ENCODE measurements at regions not wholly inside any gene's neighbourhood (a gene's known extent, or its start where the extent isn't known, plus 50 kb on each side); places are given as distances from the start of the nearest gene placed in this dataset.

GRCh38 chr6:48826901-48827701 is 636.0 kb downstream of the MMUT start:
- Histone ChIP-seq H2AFZ (ENCODE audit: low read depth, low read length, poor library complexity, severe bottlenecking) (peak overlapping the region; percentile 19), H3K9me2 (ENCODE audit: insufficient read depth) (no peaks in the 10 kb centered on the region), H4K20me1 (ENCODE audit: insufficient read depth) (no peaks in the 10 kb centered on the region), H3K9ac (ENCODE audit: low read length) (peak overlapping the region; percentile 65), H3K27ac (ENCODE audit: low read depth, low read length) (peak overlapping the region; percentile 98), H3K4me3 (replicated peaks in 1 of 2; ENCODE audit: low read depth in 1 of 2, low read length in 2 of 2) (peak overlapping the region; percentile 16 to 45), H3K27me3 (ENCODE audit: insufficient read depth, low read length) (no peaks in the 10 kb centered on the region), H3K9me3 (ENCODE audit: control insufficient read depth in 1 of 2, insufficient read depth in 1 of 2, low read depth in 1 of 2, low read length in 2 of 2) (no peaks in the 10 kb centered on the region), H3K4me2 (ENCODE audit: low read length) (peak overlapping the region; percentile 73), H3K4me1 (ENCODE audit: control insufficient read depth in 1 of 2, insufficient read depth in 2 of 2, low read length in 2 of 2) (peaks cover 29 to 46% of the 10 kb centered on the region in 2 experiments), H3K79me2 (ENCODE audit: insufficient read depth, low read length) (no peaks in the 10 kb centered on the region), H3K36me3 (ENCODE audit: control insufficient read depth in 1 of 2, insufficient read depth in 2 of 2, low read length in 2 of 2) (no peaks in the 10 kb centered on the region)
- ATAC-seq (peak; percentile 94), DNase-seq (ENCODE audit: low read depth, low spot score) (peak; percentile 99)
- RAD21 ChIA-PET (ENCODE audit: low non-redundant PET in 1 of 2, low total read pairs in 2 of 2, uncharacterized antibody in 2 of 2, unreplicated experiment in 2 of 2): no interaction called here
- intact Hi-C loops (cut with micrococcal nuclease): loop anchor here (2.0 kb wide), 1 partner anchor 60 kb away; no protein-coding TSS in a partner anchor
- POLR2A ChIA-PET: interaction anchor here (0.9 to 1.5 kb wide), 6 partner anchors 8 to 583 kb away, joined by 3 to 4 read pairs (median 3); no protein-coding TSS in a partner anchor
- BruUV-seq (replicated peaks): TSS peak; percentile 89
- CTCF ChIA-PET: interaction anchor here (0.9 to 1.4 kb wide), 2 partner anchors 10 to 583 kb away, joined by 4 to 12 read pairs; no protein-coding TSS in a partner anchor
- TF ChIP-seq ATF3 (IDR thresholded peaks at IDR 0.05): 0 out of 2 replicates have a peak, but pooled peaks have one; percentile 29
- TF ChIP-seq, protein P1, sequence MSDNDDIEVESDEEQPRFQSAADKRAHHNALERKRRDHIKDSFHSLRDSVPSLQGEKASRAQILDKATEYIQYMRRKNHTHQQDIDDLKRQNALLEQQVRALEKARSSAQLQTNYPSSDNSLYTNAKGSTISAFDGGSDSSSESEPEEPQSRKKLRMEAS (IDR thresholded peaks at IDR 0.05): peak; percentile 15; the same call in 1 of the 2 replicates
- no peak for TF ChIP-seq EZH2phosphoT487 (IDR thresholded peaks at IDR 0.05; ENCODE audit: borderline replicate concordance)
- TF ChIP-seq POLR2AphosphoS5 (IDR thresholded peaks at IDR 0.05; ENCODE audit: low read depth, low read length): peak; percentile 60
- peak; percentile 46 for TF ChIP-seq RAD21 (IDR thresholded peaks at IDR 0.05; ENCODE audit: low read depth)
- TF ChIP-seq, protein P2, sequence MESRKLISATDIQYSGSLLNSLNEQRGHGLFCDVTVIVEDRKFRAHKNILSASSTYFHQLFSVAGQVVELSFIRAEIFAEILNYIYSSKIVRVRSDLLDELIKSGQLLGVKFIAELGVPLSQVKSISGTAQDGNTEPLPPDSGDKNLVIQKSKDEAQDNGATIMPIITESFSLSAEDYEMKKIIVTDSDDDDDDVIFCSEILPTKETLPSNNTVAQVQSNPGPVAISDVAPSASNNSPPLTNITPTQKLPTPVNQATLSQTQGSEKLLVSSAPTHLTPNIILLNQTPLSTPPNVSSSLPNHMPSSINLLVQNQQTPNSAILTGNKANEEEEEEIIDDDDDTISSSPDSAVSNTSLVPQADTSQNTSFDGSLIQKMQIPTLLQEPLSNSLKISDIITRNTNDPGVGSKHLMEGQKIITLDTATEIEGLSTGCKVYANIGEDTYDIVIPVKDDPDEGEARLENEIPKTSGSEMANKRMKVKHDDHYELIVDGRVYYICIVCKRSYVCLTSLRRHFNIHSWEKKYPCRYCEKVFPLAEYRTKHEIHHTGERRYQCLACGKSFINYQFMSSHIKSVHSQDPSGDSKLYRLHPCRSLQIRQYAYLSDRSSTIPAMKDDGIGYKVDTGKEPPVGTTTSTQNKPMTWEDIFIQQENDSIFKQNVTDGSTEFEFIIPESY (IDR thresholded peaks at IDR 0.05; ENCODE audit: extremely low read depth, insufficient replicate concordance, low read length): peak; percentile 55
- TF ChIP-seq FOSL1 (IDR thresholded peaks at IDR 0.05; ENCODE audit: low read depth): peak; percentile 91
- TF ChIP-seq CBX3 (IDR thresholded peaks at IDR 0.05; ENCODE audit: low read depth): no peak
- TF ChIP-seq ZFX (IDR thresholded peaks at IDR 0.05): no peak
- peak; percentile 56 for TF ChIP-seq SIN3A (IDR thresholded peaks at IDR 0.05; ENCODE audit: low read depth)
- peak; percentile 70 for TF ChIP-seq TCF7L2 (IDR thresholded peaks at IDR 0.05; ENCODE audit: borderline replicate concordance, extremely low read depth, insufficient read depth, insufficient read length)
- TF ChIP-seq JUND (IDR thresholded peaks at IDR 0.05): peak; percentile 81
- TF ChIP-seq ZNF274 (IDR thresholded peaks at IDR 0.05; ENCODE audit: low read depth, low read length): no peak
- peak; percentile 42; the same call in 1 of the 2 replicates for TF ChIP-seq SRF (IDR thresholded peaks at IDR 0.05; ENCODE audit: low read depth)
- TF ChIP-seq YY1 (IDR thresholded peaks at IDR 0.05; ENCODE audit: extremely low read depth, insufficient replicate concordance, low read depth, low read length): peak; percentile 56
- TF ChIP-seq, protein P3, sequence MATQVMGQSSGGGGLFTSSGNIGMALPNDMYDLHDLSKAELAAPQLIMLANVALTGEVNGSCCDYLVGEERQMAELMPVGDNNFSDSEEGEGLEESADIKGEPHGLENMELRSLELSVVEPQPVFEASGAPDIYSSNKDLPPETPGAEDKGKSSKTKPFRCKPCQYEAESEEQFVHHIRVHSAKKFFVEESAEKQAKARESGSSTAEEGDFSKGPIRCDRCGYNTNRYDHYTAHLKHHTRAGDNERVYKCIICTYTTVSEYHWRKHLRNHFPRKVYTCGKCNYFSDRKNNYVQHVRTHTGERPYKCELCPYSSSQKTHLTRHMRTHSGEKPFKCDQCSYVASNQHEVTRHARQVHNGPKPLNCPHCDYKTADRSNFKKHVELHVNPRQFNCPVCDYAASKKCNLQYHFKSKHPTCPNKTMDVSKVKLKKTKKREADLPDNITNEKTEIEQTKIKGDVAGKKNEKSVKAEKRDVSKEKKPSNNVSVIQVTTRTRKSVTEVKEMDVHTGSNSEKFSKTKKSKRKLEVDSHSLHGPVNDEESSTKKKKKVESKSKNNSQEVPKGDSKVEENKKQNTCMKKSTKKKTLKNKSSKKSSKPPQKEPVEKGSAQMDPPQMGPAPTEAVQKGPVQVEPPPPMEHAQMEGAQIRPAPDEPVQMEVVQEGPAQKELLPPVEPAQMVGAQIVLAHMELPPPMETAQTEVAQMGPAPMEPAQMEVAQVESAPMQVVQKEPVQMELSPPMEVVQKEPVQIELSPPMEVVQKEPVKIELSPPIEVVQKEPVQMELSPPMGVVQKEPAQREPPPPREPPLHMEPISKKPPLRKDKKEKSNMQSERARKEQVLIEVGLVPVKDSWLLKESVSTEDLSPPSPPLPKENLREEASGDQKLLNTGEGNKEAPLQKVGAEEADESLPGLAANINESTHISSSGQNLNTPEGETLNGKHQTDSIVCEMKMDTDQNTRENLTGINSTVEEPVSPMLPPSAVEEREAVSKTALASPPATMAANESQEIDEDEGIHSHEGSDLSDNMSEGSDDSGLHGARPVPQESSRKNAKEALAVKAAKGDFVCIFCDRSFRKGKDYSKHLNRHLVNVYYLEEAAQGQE (IDR thresholded peaks at IDR 0.05; ENCODE audit: low read depth): no peak
- TF ChIP-seq EGR1 (IDR thresholded peaks at IDR 0.05; ENCODE audit: low read depth): no peak; the same call in 1 of the 2 replicates
- TF ChIP-seq CEBPB (IDR thresholded peaks at IDR 0.05; ENCODE audit: low read depth): peak; percentile 83; the same call in 1 of the 2 replicates
- peak; percentile 90 for TF ChIP-seq SP1 (IDR thresholded peaks at IDR 0.05; ENCODE audit: low read depth)
